ENCODE measurements at regions not wholly inside any gene's neighbourhood (a gene's known extent, or its start where the extent isn't known, plus 50 kb on each side); places are given as distances from the start of the nearest gene placed in this dataset.

- DNase-seq: no peak
Observed at GRCh38 chr10:129140921-129141885, 325.8 kb upstream of the MGMT start.

- no peak for DNase-seq
Observed at GRCh38 chr10:129151281-129151680, 315.8 kb upstream of the MGMT start.

GRCh38 chr10:129156406-129156805, 310.6 kb upstream of the MGMT start:
- DNase-seq: no peak

- DNase-seq: no peak
Observed at GRCh38 chr10:129157185-129157584, 309.9 kb upstream of the MGMT start.

GRCh38 chr10:129161150-129161549, 305.9 kb upstream of the MGMT start:
- no peak for DNase-seq

- DNase-seq: no peak
Observed at GRCh38 chr10:129163531-129163930, 303.5 kb upstream of the MGMT start.

GRCh38 chr10:129165076-129165720, 301.8 kb upstream of the MGMT start:
- DNase-seq: no peak

- DNase-seq: no peak
Observed at GRCh38 chr10:129165770-129166169, 301.3 kb upstream of the MGMT start.

- no peak for DNase-seq
Observed at GRCh38 chr10:129168660-129169059, 298.4 kb upstream of the MGMT start.

GRCh38 chr10:129169115-129169514, 297.9 kb upstream of the MGMT start:
- DNase-seq: no peak

- no peak for DNase-seq
Observed at GRCh38 chr10:129170812-129171211, 296.2 kb upstream of the MGMT start.

GRCh38 chr10:129171812-129172211, 295.2 kb upstream of the MGMT start:
- DNase-seq: no peak

GRCh38 chr10:129174232-129175014, 292.6 kb upstream of the MGMT start:
- no peak for DNase-seq

GRCh38 chr10:129179245-129179971, 287.6 kb upstream of the MGMT start:
- DNase-seq: no peak

GRCh38 chr10:129179972-129180678, 286.9 kb upstream of the MGMT start:
- no peak for DNase-seq

- DNase-seq: no peak
Observed at GRCh38 chr10:129184196-129184595, 282.8 kb upstream of the MGMT start.

- no peak for DNase-seq
Observed at GRCh38 chr10:129187331-129187730, 279.7 kb upstream of the MGMT start.

GRCh38 chr10:129191797-129192196, 275.2 kb upstream of the MGMT start:
- no peak for DNase-seq

GRCh38 chr10:129192344-129193128, 274.5 kb upstream of the MGMT start:
- DNase-seq: no peak

- DNase-seq: no peak
Observed at GRCh38 chr10:129193148-129193547, 273.9 kb upstream of the MGMT start.

GRCh38 chr10:129194181-129194870, 272.7 kb upstream of the MGMT start:
- no peak for DNase-seq

All from NCI-H2107 (cell line).